T-helper 17 cell (primary cell): ENCODE measurements at regions not wholly inside any gene's neighbourhood (a gene's known extent, or its start where the extent isn't known, plus 50 kb on each side); places are given as distances from the start of the nearest gene placed in this dataset.
"Not testable (repeated sequence)": the region's sequence is repeated elsewhere in the genome, so short reads cannot be mapped to it uniquely, and the experiment has no call there.

Experiments
- ATAC-seq: fragments of 150-1000 bp; cut with Tn5 transposase; 2 replicates; pipeline ENCODE4 v1.10.0; 2021; ENCODE audit warnings: mild to moderate bottlenecking, moderate library complexity
- DNase-seq, 3 donors: peaks; one replicate each; pipeline versions ENCODE4 v3.0.0 to v3.0.0-alpha.2; 2020 to 2021
- H3K9me3 ChIP-seq: one replicate; pipeline ENCODE4 v1.7.0; 2013; ENCODE audit warnings: low read length, mild to moderate bottlenecking; ENCODE audit not compliant: control insufficient read depth, poor library complexity, severe bottlenecking
- H3K27ac Mint-ChIP-seq: one replicate; pipeline ENCODE4 v1.8.0; 2022; ENCODE audit warnings: mild to moderate bottlenecking, moderate library complexity, mixed read lengths
- H3K27me3 Mint-ChIP-seq: one replicate; pipeline ENCODE4 v1.8.0; 2022; ENCODE audit warnings: mixed read lengths
- H3K36me3 Mint-ChIP-seq: one replicate; pipeline ENCODE4 v1.8.0; 2022; ENCODE audit warnings: low read depth, mixed read lengths
- H3K4me1 Mint-ChIP-seq: one replicate; pipeline ENCODE4 v1.8.0; 2022; ENCODE audit warnings: mild to moderate bottlenecking, mixed read lengths
- H3K4me3 Mint-ChIP-seq: one replicate; pipeline ENCODE4 v1.8.0; 2022; ENCODE audit warnings: mild to moderate bottlenecking, moderate library complexity, mixed read lengths

DNA sequence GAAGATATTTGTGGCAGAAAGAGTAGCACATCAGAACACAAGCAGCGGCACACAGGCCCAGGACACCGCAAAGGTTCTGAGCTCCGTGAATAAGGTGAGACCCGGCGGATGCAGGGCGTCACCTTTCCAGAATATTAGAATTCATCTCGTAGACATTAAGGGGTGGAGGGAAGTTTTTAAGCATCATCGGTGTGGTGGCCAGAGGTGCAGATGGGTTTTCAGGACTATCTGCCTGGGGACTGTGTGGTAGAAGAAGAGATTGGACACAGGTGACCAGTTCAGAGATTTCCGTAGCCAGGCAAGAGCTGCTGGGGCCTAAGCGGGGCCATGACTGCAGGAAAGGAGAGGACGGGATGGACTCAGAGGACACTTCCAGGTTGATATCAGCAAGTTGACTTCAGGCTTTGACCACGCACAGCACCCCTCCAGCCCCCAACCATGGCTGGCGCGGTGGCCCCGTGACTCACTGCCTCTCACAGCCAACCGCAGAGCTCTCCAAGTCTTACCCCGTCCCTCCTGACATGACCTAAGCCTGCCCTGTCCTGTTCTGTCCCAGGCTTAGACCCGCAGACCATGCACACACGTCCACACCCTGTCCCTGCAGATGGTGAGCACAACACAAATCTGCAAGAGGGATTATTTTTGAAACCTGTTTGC lies 97.2 kb downstream of the OAT start:
- ATAC-seq, result no peak
- no peaks in the 10 kb centered on the region for H3K4me1 Mint-ChIP-seq
- peaks cover 35% of the 10 kb centered on the region for H3K27me3 Mint-ChIP-seq
- no peak overlapping the region for H3K4me3 Mint-ChIP-seq
- no peaks in the 10 kb centered on the region for H3K9me3 ChIP-seq
- DNase-seq, result no peak
- H3K27ac Mint-ChIP-seq, result no peak overlapping the region
- H3K36me3 Mint-ChIP-seq, result no peaks in the 10 kb centered on the region

GRCh38 chr10:124320778-124321432 lies 97.8 kb downstream of the OAT start:
- no peaks in the 10 kb centered on the region for H3K9me3 ChIP-seq
- Mint-ChIP-seq H3K36me3 (no peaks in the 10 kb centered on the region), H3K27ac (no peak overlapping the region), H3K4me1 (no peaks in the 10 kb centered on the region), H3K27me3 (peaks cover 34% of the 10 kb centered on the region), H3K4me3 (no peak overlapping the region)
- ATAC-seq, result no peak
- DNase-seq, result no peak

GRCh38 chr10:124319926-124320391 lies 98.8 kb downstream of the OAT start:
- H3K36me3 Mint-ChIP-seq, result no peaks in the 10 kb centered on the region
- H3K27ac Mint-ChIP-seq, result no peak overlapping the region
- peaks cover 33% of the 10 kb centered on the region for H3K27me3 Mint-ChIP-seq
- no peaks in the 10 kb centered on the region for H3K4me1 Mint-ChIP-seq
- no peak for DNase-seq
- H3K9me3 ChIP-seq, result no peaks in the 10 kb centered on the region
- no peak for ATAC-seq
- H3K4me3 Mint-ChIP-seq, result no peak overlapping the region

GRCh38 chr10:124319520-124319919 lies 99.2 kb downstream of the OAT start:
- not testable (repeated sequence) for H3K36me3 Mint-ChIP-seq, H3K4me1 Mint-ChIP-seq, ATAC-seq, H3K27ac Mint-ChIP-seq, DNase-seq, H3K4me3 Mint-ChIP-seq, H3K9me3 ChIP-seq
- peaks cover 33% of the 10 kb centered on the region for H3K27me3 Mint-ChIP-seq

GRCh38 chr10:124318811-124319210 lies 99.9 kb downstream of the OAT start:
- DNase-seq, result no peak
- Mint-ChIP-seq H3K27ac (no peak overlapping the region), H3K4me3 (no peak overlapping the region), H3K27me3 (peaks cover 28% of the 10 kb centered on the region), H3K36me3 (no peaks in the 10 kb centered on the region), H3K4me1 (no peaks in the 10 kb centered on the region)
- ATAC-seq, result no peak
- no peaks in the 10 kb centered on the region for H3K9me3 ChIP-seq

GRCh38 chr10:124318076-124318475 lies 100.6 kb downstream of the OAT start:
- H3K27me3 Mint-ChIP-seq, result peaks cover 21% of the 10 kb centered on the region
- DNase-seq (no peak), ATAC-seq (no peak)
- no peaks in the 10 kb centered on the region for H3K4me1 Mint-ChIP-seq
- no peaks in the 10 kb centered on the region for H3K9me3 ChIP-seq
- H3K4me3 Mint-ChIP-seq, result no peak overlapping the region
- H3K36me3 Mint-ChIP-seq, result no peaks in the 10 kb centered on the region
- H3K27ac Mint-ChIP-seq, result no peak overlapping the region

- H3K27ac Mint-ChIP-seq, result no peak overlapping the region
- DNase-seq (no peak), ATAC-seq (no peak)
- H3K4me3 Mint-ChIP-seq, result no peak overlapping the region
- H3K27me3 Mint-ChIP-seq, result peaks cover 8% of the 10 kb centered on the region
- no peaks in the 10 kb centered on the region for H3K36me3 Mint-ChIP-seq
- no peaks in the 10 kb centered on the region for H3K9me3 ChIP-seq
- no peaks in the 10 kb centered on the region for H3K4me1 Mint-ChIP-seq
These were observed 102.4 kb downstream of the OAT start for GRCh38 chr10:124316326-124316725.

DNA sequence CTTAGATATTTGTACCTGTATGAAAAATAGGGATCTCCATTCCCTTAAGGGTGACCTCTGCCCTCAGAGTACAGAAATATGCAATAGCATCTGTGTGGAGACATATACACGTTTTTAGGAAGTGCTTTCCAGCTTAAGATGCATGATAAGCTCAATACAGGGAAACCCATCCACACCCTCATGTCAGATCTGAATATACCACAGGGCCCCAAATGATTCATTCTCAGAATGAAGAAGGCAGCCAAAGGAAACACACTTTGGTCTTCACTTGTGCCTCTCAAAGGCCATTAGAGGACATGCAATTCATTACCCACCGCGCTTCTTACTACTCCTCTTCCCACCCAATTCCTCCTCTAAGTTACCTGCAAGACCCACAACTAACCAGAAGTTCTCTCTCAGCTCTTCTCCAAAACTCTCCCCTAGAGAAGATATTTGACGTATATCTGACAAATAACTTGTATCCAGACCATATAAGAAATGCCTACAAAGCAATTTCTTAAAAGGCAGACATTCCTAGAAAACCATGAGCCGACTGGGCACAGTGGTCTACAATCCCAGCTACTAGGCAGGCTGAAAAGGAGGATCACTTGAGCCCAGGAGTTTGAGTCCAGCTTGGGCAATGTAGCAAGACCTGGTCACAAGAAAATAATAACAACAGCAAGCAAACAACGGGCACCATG lies 103.0 kb downstream of the OAT start:
- H3K27me3 Mint-ChIP-seq, result peaks cover 8% of the 10 kb centered on the region
- no peak overlapping the region for H3K4me3 Mint-ChIP-seq
- no peak overlapping the region for H3K27ac Mint-ChIP-seq
- DNase-seq (no peak), ATAC-seq (no peak)
- H3K4me1 Mint-ChIP-seq, result no peaks in the 10 kb centered on the region
- H3K36me3 Mint-ChIP-seq, result no peaks in the 10 kb centered on the region
- no peaks in the 10 kb centered on the region for H3K9me3 ChIP-seq

GRCh38 chr10:124313374-124313773 lies 105.3 kb downstream of the OAT start:
- H3K4me1 Mint-ChIP-seq, result no peaks in the 10 kb centered on the region
- no peak for DNase-seq
- no peaks in the 10 kb centered on the region for H3K36me3 Mint-ChIP-seq
- H3K27ac Mint-ChIP-seq, result no peak overlapping the region
- no peak overlapping the region for H3K4me3 Mint-ChIP-seq
- H3K27me3 Mint-ChIP-seq, result peaks cover 8% of the 10 kb centered on the region
- ATAC-seq, result no peak
- no peaks in the 10 kb centered on the region for H3K9me3 ChIP-seq

DNA sequence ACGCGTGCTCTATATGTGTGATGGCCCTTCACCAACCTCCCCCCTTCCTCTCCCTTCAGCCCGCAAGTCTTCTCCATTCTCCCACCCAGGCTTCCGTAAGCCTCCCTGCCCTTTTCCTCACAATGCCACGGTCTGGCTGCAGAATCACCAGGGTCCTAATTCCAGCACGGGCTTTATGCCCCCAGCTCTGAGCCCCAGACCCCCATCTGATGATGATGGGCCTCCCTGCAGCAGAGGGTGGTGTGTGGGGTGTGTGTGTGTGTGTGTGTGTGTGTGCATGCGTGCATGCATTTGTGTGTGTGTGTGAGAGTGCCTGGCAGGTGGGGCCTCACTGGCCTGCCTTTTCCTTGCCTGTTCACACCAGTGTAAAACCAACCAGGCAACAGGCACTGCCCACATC lies 109.9 kb downstream of the OAT start:
- Mint-ChIP-seq H3K27ac (no peak overlapping the region), H3K36me3 (no peaks in the 10 kb centered on the region), H3K4me1 (no peaks in the 10 kb centered on the region), H3K4me3 (no peak overlapping the region), H3K27me3 (no peaks in the 10 kb centered on the region)
- DNase-seq, result no peak
- no peaks in the 10 kb centered on the region for H3K9me3 ChIP-seq
- no peak for ATAC-seq

DNA sequence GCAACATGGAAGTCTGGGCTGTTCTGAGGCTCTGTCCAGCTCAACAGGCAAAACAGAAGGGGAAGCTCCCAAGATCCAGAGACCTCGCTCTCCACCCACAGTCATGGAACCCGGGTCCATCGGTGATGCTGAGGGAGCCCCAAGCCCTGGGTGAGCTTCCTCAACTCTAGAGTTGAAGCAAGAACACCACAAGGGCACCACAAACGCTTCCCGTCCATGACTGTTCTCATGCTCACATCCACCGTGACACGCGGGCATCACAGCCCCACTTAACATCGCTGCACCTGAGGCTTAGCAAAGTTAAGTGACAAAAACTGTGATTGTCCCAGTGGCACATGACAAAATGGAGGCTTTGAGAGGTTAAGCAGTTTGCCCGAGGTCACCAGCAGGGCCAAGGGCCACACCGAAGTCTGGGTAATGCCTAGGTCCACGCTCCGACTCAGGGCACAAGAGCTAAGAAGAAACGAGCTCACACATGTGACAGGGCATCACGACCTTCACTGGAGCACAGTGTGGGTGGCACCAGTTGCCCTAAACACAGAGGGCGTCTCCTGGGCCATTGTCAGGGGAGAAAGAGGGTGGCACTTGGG lies 110.6 kb downstream of the OAT start:
- no peak overlapping the region for H3K4me3 Mint-ChIP-seq
- H3K36me3 Mint-ChIP-seq, result no peaks in the 10 kb centered on the region
- H3K4me1 Mint-ChIP-seq, result no peaks in the 10 kb centered on the region
- DNase-seq (no peak), ATAC-seq (no peak)
- H3K9me3 ChIP-seq, result no peaks in the 10 kb centered on the region
- H3K27me3 Mint-ChIP-seq, result no peaks in the 10 kb centered on the region
- no peak overlapping the region for H3K27ac Mint-ChIP-seq

DNA sequence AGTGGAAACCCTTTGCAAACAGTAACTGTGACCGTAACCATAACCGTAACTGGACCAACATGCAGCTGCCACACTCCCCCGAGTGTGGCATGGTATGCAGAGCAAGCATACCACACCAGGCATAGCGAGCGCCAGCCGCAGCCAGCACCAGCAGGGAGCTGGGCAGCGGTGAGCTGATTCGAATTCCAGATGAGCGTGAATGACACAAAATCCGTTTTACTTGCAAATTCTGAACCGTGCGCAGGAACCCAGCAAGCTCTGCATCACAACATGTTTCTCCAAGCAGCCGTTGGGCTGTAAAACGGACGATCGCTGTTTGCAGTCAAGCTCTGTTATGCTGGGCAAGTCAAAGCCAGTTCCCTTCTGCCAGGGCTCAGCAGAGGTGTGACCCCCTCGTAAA lies 111.1 kb downstream of the OAT start:
- Mint-ChIP-seq H3K4me1 (no peaks in the 10 kb centered on the region), H3K27me3 (no peaks in the 10 kb centered on the region), H3K36me3 (no peaks in the 10 kb centered on the region), H3K4me3 (no peak overlapping the region), H3K27ac (no peak overlapping the region)
- DNase-seq (no peak), ATAC-seq (no peak)
- H3K9me3 ChIP-seq, result no peaks in the 10 kb centered on the region

- ATAC-seq (no peak), DNase-seq (no peak)
- Mint-ChIP-seq H3K27ac (no peak overlapping the region), H3K27me3 (no peaks in the 10 kb centered on the region), H3K4me3 (no peak overlapping the region), H3K36me3 (no peaks in the 10 kb centered on the region), H3K4me1 (no peaks in the 10 kb centered on the region)
- no peaks in the 10 kb centered on the region for H3K9me3 ChIP-seq
These were observed 111.8 kb downstream of the OAT start for GRCh38 chr10:124306922-124307371.
